ENCODE measurements at regions not wholly inside any gene's neighbourhood (a gene's known extent, or its start where the extent isn't known, plus 50 kb on each side); places are given as distances from the start of the nearest gene placed in this dataset.

DNA sequence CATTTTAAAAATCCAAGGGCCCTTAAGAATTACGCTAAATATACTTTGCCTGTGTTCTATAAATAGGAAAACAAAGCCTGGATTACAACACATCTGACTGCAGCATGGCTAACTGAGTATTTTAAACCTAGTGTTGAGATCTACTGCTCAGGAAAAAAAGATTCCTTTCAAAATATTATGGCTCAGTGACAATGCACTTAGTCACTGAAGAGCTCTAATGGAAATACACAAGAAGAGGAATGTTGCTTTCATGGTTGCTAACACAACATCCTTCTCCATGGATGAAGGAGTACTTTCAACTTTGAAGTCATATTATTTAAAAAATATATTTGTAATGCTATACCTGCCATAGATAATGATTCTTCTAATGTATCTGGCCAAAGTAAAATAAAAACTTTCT, 248.3 kb upstream of the NEGR1 start:
- TF ChIP-seq PPARA (CRISPR knock-in tag; IDR thresholded peaks at IDR 0.05; ENCODE audit: borderline replicate concordance), result no peak
- TF ChIP-seq ZNF8 (CRISPR knock-in tag; IDR thresholded peaks at IDR 0.05), result no peak
- TF ChIP-seq OSR1 (CRISPR knock-in tag; IDR thresholded peaks at IDR 0.05), result no peak
- no peak for TF ChIP-seq ZFP3 (CRISPR knock-in tag; IDR thresholded peaks at IDR 0.05)
- TF ChIP-seq CSDC2 (CRISPR knock-in tag; IDR thresholded peaks at IDR 0.05), result no peak
- TF ChIP-seq BACH2 (CRISPR knock-in tag; IDR thresholded peaks at IDR 0.05; ENCODE audit: borderline replicate concordance), result no peak
- TF ChIP-seq ZNF565 (CRISPR knock-in tag; conservative IDR thresholded peaks at IDR 0.05; ENCODE audit: low read depth), result no peak
- no peak for TF ChIP-seq ZC3H10 (CRISPR knock-in tag; IDR thresholded peaks at IDR 0.05)
- TF ChIP-seq TCF4 (CRISPR knock-in tag; IDR thresholded peaks at IDR 0.05; ENCODE audit: borderline replicate concordance), result no peak
- TF ChIP-seq PATZ1 (CRISPR knock-in tag; IDR thresholded peaks at IDR 0.05; ENCODE audit: borderline replicate concordance), result no peak
- TF ChIP-seq CSRNP3 (CRISPR knock-in tag; IDR thresholded peaks at IDR 0.05), result no peak
- TF ChIP-seq ESRRG (CRISPR knock-in tag; IDR thresholded peaks at IDR 0.05), result no peak
- no peak for ATAC-seq

DNA sequence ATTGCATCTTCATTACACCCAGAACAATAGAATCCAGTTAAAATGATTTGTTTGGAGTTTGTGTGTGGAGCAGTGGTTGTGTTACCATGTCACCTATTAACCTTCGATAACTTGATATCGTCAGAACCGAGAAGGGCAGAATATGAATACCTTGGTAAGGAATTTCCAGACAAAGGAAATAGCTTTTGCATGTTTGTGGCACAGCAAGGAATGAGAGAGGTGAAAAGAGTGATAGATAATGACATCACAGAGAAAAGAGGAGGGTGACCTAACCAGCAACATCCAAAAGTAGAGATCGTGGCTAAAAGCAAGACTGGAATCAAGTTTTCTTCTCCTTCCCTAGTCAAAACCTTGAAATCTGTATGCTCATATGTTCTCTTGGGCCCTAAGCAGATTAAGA, 244.6 kb upstream of the NEGR1 start:
- no peak for TF ChIP-seq ISL1 (CRISPR knock-in tag; IDR thresholded peaks at IDR 0.05)
- TF ChIP-seq RARB (CRISPR knock-in tag; IDR thresholded peaks at IDR 0.05), result no peak
- TF ChIP-seq TOX (CRISPR knock-in tag; IDR thresholded peaks at IDR 0.05; ENCODE audit: borderline replicate concordance), result no peak
- no peak; the same call in 2 of the 3 replicates for ATAC-seq

- ATAC-seq, result no peak
- TF ChIP-seq ZNF70 (CRISPR knock-in tag; IDR thresholded peaks at IDR 0.05) (no peak), ARNTL (CRISPR knock-in tag; IDR thresholded peaks at IDR 0.05; ENCODE audit: borderline replicate concordance, low read depth) (no peak), TCF4 (CRISPR knock-in tag; IDR thresholded peaks at IDR 0.05; ENCODE audit: borderline replicate concordance) (no peak), BACH2 (CRISPR knock-in tag; IDR thresholded peaks at IDR 0.05; ENCODE audit: borderline replicate concordance) (no peak), POU6F1 (CRISPR knock-in tag; IDR thresholded peaks at IDR 0.05; ENCODE audit: borderline replicate concordance, low read depth) (no peak), ZNF8 (CRISPR knock-in tag; IDR thresholded peaks at IDR 0.05) (no peak)
Measured at GRCh38 chr1:72524021-72524420, 241.7 kb upstream of the NEGR1 start.

DNA sequence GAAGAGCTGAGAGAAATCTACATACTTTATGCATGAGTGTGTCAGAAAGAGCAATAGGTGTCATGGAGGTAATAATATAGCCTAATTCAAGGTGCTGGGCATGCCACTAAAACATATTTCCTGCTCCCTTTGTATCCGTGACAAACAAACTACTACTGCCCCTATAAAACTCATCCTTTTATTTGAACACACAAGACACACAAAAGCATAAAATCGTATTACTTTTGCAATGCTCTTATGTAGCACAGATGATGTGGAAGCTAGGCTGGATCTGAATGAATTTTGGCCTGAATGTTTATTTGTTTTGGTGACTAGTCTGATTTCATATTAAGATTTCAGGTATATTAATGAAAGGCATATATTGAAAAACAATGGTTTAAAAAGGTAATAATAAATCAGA, 239.3 kb upstream of the NEGR1 start:
- ATAC-seq, result no peak
- TF ChIP-seq, protein P1, sequence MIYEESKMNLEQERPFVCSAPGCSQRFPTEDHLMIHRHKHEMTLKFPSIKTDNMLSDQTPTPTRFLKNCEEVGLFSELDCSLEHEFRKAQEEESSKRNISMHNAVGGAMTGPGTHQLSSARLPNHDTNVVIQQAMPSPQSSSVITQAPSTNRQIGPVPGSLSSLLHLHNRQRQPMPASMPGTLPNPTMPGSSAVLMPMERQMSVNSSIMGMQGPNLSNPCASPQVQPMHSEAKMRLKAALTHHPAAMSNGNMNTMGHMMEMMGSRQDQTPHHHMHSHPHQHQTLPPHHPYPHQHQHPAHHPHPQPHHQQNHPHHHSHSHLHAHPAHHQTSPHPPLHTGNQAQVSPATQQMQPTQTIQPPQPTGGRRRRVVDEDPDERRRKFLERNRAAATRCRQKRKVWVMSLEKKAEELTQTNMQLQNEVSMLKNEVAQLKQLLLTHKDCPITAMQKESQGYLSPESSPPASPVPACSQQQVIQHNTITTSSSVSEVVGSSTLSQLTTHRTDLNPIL (CRISPR knock-in tag; IDR thresholded peaks at IDR 0.05; ENCODE audit: low read depth), result no peak
- no peak for TF ChIP-seq TSHZ2 (CRISPR knock-in tag; IDR thresholded peaks at IDR 0.05)
